ENCODE measurements at regions not wholly inside any gene's neighbourhood (a gene's known extent, or its start where the extent isn't known, plus 50 kb on each side); places are given as distances from the start of the nearest gene placed in this dataset.
"Not testable (repeated sequence)": the region's sequence is repeated elsewhere in the genome, so short reads cannot be mapped to it uniquely, and the experiment has no call there.

GRCh38 chr13:30054546-30054945 is 204.1 kb upstream of the UBL3 start:
- not testable (repeated sequence) for DNase-seq

GRCh38 chr13:30053939-30054338 is 203.5 kb upstream of the UBL3 start:
- no peak for DNase-seq

- no peak for DNase-seq
These were observed 201.7 kb upstream of the UBL3 start for GRCh38 chr13:30052120-30052519.

- no peak for DNase-seq
These were observed 201.2 kb upstream of the UBL3 start for GRCh38 chr13:30051531-30052060.

- DNase-seq: peak; percentile 6
These were observed 199.3 kb upstream of the UBL3 start for GRCh38 chr13:30049692-30050091.

- no peak for DNase-seq
These were observed 196.9 kb upstream of the UBL3 start for GRCh38 chr13:30047154-30047874.

GRCh38 chr13:30045916-30046704 is 195.7 kb upstream of the UBL3 start:
- peak; percentile 85 for DNase-seq

GRCh38 chr13:30044932-30045331 is 194.5 kb upstream of the UBL3 start:
- no peak for DNase-seq

GRCh38 chr13:30043631-30043925 is 193.2 kb upstream of the UBL3 start:
- DNase-seq: no peak

- DNase-seq: no peak
These were observed 192.6 kb upstream of the UBL3 start for GRCh38 chr13:30042891-30043630.

- DNase-seq: no peak
These were observed 191.9 kb upstream of the UBL3 start for GRCh38 chr13:30042272-30042671.

GRCh38 chr13:30039511-30039911 is 189.1 kb upstream of the UBL3 start:
- DNase-seq: no peak

GRCh38 chr13:30038884-30039283 is 188.5 kb upstream of the UBL3 start:
- DNase-seq: peak; percentile 39

- DNase-seq: no peak
These were observed 187.3 kb upstream of the UBL3 start for GRCh38 chr13:30037766-30038165.

GRCh38 chr13:30037306-30037705 is 186.9 kb upstream of the UBL3 start:
- no peak for DNase-seq

- DNase-seq: no peak
These were observed 184.0 kb upstream of the UBL3 start for GRCh38 chr13:30034458-30034795.

GRCh38 chr13:30033681-30034457 is 183.5 kb upstream of the UBL3 start:
- peak; percentile 96 for DNase-seq

GRCh38 chr13:30032263-30032662 is 181.8 kb upstream of the UBL3 start:
- no peak for DNase-seq

GRCh38 chr13:30031488-30031887 is 181.1 kb upstream of the UBL3 start:
- DNase-seq: no peak

- DNase-seq: no peak
These were observed 179.8 kb upstream of the UBL3 start for GRCh38 chr13:30030141-30030750.

GRCh38 chr13:30027569-30028455 is 177.4 kb upstream of the UBL3 start:
- DNase-seq: no peak
